Activated T-cell treated with anti-CD3 and anti-CD28 coated beads for 1 hour (primary cell): ENCODE measurements at regions not wholly inside any gene's neighbourhood (a gene's known extent, or its start where the extent isn't known, plus 50 kb on each side); places are given as distances from the start of the nearest gene placed in this dataset.

ENCODE experiments used
- DNase-seq: peaks from one replicate; pipeline ENCODE4 v3.0.0-alpha.2; 2020; ENCODE audit warnings: low read depth

DNA sequence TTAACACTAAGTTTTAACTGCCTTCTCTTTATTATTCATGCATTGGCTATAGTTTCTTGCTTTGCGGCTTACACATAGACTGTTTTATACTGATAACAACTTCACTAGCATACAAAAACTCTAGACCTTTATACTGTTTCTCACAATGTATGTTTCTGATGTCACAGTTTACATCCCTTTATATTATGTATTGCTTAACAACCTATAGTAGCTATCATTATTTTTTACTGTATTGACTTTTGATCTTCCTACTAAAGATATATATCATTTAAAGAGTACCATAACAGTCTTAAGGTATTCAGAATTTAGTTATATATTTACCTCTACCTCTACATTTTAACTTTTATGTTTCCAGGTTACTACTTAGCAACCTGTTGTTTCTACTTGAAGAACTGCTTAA is 543.3 kb upstream of the ARGLU1 start:
- no peak for DNase-seq

DNA sequence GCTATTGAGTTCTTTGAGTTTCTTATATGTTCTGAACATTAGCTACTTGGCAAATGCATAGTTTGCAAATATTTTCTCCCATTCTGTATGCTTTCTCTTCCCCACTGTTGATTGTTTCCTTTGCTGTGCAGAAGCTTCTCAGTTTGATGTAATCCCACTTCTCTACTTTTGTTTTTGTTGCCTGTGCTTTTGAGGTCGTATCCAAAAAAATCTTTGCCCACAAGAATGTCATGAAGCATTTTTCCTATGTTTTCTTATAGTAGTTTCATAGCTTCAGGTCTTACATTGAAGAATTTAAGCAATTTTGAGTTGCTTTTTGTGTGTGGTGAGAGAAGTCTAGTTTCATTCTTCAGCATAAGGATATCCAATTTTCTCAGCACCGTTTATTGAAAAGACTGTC is 536.7 kb upstream of the ARGLU1 start:
- no peak for DNase-seq

DNA sequence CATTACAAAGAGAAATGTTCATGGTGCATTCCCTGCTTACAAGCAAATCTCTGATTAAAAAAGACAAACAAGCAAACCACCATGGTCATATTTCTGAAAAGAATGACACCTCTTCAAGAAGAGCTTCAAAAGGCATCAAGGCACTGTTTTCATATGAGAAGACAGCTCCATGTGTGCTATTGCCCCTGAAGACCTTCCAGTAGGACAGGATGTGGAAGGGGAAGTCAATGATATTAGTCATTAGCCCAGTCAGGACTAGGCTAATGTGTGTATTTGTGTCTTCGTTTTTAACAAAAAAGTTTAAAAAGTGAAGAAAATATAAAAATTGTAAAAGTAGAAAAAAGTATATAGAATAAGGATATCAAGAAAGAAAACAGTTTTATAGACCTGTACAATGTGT is 534.7 kb upstream of the ARGLU1 start:
- no peak for DNase-seq

DNA sequence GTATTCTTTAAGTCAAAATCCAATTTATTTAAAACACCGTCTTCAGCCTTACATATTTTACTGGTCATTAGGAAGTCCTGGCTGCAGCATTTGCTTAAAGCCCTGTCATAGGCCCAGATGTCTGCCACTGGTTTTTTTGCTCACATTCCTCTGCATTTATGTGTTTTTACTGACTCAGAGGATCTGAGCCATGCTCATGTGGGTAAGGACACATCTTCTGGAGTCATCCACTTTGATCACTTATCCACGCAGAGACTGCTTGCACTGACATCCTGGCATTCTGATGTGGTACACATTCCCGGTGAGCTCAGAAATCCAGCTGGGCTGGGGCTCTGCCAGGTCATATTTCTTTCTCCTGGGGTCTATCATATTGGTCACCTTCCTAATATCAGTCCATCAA is 531.7 kb upstream of the ARGLU1 start:
- DNase-seq = no peak

DNA sequence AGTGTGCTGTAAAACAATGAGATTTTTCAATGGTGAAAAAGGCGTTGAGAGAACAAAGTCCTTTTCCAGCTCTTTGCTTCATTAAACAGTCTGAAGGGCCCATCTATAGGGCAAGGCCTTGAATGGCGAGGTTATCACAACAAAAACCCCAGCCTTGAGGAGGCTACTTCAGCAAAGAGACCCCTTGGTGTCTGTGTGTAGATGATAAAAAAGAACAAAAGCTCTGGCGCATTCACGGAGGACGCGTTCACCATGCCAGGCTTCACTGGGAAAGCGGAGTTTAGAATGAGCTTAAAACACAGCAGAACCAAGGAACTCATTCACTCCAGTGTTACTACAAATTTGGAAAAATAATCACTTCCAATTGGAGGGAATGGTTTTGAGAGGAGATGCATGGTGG is 530.0 kb upstream of the ARGLU1 start:
- no peak for DNase-seq

DNA sequence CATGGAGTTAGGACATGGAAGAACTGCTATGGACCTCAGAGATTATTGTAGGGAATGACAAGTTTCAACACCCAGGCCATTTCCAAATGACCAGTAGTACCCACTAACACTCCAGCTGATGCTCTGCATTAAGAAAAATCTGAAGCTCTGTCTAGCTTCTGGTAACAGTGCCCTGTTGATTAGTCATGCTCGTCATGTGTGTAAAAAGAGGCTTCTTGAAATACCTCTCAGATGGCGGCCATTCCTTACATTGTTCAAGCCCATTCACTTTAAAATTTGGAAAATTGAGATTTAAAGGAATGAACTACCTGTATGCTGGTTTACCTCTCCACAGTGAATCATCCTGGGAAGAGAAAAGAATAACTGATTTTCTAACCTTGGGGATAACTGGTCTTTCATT is 527.9 kb upstream of the ARGLU1 start:
- no peak for DNase-seq

DNA sequence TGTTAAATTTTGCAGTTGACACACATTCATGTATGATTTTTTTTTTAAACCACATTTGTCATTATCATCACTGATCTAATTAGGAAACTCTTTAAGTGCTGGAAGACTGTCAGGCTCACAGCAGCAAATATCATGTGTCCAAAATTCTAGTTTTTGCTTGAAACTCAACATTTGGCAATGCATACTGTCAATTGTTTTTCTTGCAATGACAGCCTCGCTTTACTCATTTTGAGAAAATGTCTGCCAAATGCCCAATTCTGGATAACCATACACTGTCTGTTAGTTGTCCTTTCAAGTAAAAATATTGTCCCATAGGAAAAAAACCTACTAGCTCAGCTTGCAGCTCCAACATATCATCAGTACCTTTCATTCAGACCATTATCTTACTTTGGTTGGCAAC is 523.9 kb upstream of the ARGLU1 start:
- no peak for DNase-seq

DNA sequence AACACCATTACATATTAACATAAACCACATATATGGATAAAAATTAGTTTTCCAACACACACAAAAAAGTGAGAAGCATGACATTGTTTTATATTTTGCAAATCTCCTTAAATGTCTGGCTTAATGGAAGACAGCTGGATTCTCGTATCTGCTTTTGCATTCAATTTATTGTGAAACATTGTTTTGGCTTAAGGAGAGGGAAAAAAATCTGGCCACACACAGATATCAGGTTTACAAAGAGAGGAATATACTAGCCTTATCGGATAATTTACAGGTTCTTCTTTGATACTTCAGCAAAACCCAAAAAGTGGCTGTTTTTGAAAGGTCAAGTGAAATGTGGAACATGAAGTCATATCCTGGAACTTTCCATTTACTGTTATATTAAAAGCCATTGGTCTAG is 523.5 kb upstream of the ARGLU1 start:
- DNase-seq = no peak

DNA sequence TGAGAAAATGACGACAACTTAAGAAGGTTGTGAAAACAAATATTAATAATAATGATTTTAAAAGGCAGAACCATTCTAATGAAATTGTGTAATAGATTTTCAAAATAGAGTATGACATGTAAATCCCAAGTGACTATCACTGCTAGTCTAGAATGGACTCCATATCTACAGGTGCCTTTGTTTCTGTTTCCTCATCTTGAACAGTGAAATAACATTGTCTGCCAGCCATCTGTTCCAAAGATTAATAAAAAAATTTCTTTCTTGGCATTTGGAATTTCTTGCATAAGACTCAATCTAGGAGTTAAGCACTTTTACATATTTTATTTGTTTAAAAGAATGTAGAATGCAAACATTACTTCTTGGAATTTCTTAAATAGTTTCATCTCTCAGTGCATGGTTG is 520.1 kb upstream of the ARGLU1 start:
- DNase-seq = no peak

DNA sequence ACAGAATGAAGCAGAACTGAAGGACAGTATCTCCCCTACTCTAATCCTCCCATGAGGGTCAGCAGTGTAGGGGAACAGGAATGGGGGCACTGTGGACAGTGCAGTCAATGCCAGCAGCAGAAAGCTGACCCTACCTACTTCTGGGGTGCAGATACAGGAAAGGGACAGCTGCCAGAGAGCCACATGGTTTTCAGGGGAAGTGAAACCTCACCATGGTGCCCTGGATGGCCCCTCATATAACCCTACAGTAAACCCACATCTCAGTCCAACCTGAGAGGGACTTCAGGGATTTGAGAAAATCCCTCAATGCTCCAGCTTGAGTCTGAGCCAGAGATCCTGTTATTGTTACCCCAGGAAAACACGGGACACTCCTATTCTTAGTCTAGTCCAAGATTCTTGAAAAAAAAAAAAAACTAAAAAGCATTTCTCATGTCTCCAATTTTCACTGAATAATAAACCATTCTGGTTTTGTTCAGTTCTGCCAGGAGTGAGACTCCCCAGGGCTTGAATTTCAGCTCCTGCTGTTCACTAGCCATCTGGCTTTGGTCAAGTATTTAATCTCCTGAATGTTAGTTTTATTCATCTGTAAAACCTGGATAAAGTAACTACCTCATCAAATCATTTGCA is 511.6 kb upstream of the ARGLU1 start:
- DNase-seq = no peak

DNA sequence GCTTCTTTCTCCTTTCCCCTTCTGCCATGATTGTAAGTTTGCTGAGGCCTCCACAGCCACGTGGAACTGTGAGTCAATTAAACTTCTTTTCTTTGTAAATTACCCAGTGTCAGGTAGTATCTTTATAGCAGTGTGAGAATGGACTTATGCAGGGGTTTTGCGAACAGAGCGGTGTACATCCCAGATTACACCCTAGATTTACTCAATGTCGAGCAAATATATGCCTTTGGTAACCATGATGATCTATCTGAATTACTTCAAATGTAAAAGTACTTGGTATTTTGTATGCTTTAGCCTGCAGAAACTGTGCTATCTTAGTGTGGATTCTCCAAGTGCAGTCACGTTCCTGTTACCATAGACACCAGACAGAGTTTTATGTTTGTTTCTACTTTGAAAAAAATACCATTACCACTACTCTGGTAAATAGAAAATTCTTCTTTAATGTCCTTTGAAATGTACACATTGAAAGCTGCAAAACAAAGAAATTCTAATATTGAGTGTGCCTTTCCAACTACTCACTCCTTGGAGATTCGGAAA is 510.4 kb upstream of the ARGLU1 start:
- no peak for DNase-seq

DNA sequence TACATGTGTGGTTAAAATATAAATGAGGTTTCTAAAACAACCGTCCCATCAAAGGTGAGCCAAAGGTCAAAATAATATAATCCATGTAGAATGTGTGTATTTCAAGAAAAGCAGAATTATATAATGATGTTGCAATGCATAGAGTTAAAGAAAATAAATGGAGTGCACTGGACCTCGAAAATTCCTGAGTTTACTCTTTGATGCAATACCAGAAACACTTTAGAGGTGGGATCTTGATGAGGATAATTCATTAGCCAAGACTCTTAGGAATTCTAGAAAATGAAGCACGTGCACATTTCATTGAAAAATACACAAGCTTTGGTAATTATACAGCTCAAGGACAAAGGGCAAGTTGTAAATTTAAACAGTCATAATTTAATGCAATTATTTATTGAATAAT is 508.9 kb upstream of the ARGLU1 start:
- no peak for DNase-seq

DNA sequence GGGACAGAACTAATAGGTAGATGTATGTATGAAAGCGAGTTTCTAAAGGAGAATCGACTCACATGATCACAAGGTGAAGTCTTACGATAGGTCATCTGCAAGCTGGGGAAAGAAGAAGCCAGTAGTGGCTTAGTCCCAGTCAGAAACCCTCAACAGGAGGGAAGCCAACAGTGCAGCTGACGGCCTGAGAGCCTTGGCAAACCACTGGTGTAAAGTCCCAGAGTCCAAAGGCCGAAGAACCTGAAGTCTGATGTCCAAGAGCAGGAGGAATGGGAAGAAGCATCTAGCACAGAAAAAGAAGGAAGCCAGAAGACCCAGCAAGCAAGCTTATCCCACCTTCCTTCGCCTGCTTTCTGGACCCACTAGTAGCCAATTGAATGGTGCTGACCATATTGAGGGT is 507.6 kb upstream of the ARGLU1 start:
- DNase-seq = no peak

DNA sequence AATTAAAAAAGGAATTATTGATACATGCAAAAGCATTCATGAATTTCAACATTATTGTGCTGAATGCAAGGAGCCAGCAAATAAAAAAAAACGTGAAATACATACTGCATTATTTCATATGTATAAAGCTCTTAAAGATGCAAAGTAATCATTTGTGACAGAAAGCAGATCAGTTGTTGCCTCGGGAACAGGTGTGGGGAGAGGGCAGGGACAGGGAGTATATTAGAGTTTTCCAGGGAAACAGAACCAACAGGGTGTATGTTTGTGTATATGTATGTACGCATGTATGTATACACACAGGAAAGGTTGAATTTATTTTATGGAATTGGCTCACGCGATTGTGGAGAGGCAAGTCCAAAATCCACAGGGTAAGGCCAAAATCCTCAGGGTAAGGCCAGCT is 502.9 kb upstream of the ARGLU1 start:
- no peak for DNase-seq

DNA sequence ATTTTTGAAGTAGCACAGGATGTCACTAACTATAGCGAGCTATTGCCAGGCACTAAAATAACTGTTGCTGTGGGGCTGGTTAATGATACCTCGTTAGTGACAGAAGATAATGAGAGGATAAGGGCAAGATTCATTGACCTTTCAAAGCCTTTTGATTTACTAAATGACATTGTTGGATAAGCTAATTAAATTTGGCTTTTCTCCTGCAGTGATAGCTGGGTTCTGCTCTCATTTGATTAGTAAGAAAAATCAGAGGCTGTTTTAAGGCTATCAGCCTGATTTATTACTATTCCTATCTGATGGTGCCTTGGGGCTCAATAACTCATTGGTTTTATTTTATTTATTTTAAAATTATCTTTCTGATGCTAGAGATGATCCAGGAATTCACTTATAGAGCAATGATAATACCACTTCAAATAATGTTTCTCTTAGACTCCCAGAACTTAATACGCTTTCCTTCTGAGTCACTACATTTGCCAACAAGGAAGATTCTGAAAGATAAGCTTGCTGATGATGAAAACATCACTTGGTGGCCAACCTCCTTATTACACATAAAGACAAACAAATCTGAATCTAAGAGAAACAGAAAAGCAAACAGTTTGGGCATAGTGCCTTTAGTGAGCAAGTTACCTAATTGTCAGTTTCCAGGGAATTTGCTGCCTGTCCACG is 501.3 kb upstream of the ARGLU1 start:
- no peak for DNase-seq

DNA sequence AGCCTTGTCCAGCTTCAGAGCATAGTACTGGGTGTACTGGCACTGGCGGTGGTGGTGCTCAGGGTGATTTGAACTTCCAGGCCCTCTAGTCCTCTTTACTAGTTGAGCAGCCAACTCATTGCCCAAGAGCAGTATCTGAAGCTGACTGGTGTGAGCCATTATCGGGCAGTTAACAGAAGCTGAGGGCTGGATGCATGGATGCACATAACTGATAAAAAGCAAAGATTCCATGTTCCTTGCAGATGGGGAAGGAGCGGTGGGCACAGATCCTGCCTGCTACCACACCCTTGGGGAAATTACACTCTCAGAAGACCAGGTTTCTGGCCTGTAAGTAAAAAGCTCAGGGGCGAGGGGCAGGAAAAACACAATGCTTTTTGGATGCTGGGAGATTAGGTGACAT is 499.4 kb upstream of the ARGLU1 start:
- DNase-seq = no peak

DNA sequence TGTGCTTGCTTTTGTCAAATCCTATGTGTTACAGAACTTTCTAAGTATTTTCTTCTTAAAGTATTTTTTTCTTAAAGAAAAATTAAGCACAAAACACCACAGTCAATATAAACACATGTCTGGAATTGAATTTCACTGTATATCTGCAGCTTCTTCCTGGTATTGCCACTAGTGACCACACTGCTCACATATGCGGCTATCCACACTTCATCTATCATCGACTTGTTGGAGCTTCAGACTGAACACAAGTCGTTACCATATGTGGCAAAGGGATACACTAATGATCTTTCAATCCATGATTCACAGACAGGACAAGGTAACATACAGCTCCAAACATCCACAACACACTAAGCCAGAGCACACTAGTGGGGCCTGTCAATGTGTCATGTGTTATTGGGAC is 498.4 kb upstream of the ARGLU1 start:
- no peak for DNase-seq

DNA sequence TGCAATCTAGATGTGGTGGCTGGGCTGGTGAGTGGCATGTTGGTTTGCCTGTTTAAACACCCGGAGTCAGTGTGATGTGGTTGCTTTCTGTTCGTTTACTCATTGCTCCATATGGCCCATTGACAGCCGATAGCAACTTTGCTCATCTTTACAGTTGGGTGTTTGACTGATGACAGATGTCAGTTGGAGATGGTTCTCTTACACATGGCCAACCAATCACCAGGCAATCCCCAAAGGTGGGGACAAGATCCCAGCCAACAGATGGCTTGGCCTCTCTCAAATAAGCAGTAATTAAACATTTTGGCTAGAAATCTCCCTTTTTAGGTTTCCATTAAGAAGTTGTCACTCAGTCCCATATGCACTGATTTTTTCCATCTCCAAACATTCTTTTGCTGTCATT is 497.1 kb upstream of the ARGLU1 start:
- DNase-seq = no peak

DNA sequence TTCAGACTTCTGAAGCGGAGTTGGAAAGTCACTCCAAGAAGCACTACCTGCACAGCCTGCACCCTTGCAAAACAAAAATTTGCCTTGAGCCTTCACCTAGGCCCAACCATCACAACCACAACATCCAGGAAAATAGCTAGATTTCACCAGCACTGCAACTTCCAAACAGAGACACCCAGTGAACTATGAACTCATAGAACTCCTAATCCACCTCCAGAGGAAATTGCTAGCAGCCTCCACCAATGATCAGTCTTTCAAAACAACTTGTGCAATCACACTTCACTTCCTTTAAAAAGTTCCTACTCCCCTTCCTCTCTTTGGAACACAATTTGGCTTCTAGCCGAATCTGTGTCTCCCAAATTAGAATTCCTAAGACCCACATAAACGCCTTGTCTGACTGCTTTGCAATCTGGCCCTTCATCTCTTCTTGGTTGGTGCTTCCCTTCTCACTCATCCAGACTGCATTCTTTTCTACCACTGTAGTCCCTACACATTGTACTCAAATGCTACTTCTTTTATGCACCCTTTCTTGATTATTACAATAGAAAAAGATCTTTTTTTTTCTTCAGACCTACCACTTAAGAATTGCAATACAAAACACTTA is 489.2 kb upstream of the ARGLU1 start:
- DNase-seq = no peak

DNA sequence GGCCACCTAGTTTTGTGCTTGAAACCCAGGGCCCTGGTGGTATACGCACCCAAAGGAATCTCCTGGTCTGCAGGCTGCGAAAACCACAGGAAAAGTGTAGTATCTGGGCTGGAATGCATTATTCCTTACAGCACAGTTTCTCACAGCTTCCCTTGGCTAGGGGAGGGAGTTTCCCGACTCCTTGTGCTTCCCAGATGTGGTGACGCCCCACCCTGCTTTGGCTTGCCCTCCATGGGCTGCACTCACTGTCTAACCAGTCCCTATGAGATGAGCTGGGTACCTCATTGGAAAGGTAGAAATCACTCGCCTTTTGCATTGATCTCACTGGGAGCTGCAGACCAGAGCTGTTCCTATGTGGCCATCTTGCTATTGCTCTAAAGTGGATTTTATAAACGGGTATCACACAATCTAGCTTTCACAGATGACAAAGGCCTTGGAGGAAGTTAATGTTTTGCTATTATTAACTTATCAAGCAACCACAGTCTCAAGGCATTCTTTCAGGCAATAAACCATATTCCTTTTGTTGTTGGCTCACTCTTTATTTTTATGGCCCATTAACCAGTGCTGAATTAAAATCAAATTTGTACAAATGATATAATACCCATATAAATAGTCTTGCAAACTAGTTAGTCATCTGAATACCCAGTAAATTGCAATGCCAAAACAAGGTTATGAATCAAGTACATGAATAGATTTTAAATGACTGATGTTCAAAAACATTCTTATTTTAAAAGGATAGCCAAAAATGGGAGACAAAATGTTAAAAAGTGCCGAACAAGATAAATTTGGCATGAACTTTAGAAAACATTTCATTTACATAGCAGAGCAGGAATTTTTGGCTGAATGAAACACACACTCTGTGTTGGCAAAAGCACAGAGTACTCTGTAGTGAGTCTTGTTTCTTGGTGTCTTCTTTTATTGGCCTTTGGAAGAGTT is 475.4 kb upstream of the ARGLU1 start:
- DNase-seq = no peak

DNA sequence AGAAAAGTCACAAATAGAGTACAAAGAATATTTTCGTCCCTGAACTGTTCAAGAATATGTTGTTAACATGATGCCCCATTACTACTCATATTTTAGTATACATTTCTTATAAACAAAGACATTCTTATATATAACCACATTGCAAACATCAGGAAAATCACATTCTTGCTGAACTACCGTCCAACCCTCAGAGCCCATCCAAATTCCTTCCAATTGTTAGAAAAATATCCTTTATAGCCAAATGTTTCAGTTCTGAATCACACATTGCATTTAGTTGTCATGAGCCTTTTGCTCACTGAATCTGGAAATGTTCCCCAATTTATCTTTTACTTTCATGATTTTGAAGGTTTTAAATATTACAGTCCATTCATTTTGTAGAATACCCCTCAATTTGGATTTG is 467.8 kb upstream of the ARGLU1 start:
- no peak for DNase-seq

DNA sequence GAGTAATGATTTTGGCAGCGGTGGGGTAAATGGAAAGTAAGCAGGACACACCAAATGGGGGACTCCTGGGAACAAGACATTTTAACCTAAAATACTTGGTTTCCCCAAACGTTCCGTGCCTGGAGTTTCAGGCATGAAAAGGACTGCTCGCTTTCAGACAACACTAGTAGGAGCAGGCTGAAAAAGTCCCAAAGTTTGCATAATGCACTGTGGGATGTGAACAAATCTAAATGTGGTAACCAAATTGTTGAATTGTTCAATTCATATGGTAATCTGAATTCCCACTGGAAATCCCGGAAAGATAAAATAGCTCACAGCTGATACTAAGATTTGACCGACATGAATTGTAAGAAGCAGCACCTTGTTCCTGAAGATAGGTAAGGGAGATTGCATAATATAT is 467.2 kb upstream of the ARGLU1 start:
- DNase-seq = no peak
